ENCODE measurements at regions not wholly inside any gene's neighbourhood (a gene's known extent, or its start where the extent isn't known, plus 50 kb on each side); places are given as distances from the start of the nearest gene placed in this dataset.

- H4K20me1 ChIP-seq (ENCODE audit: control insufficient read depth, extremely low read depth, insufficient read depth, low read length): no peaks in the 10 kb centered on the region
- peak overlapping the region; percentile 72 for H3K9ac ChIP-seq (ENCODE audit: control insufficient read depth, extremely low read depth, insufficient read depth, low read length)
- H3K27ac ChIP-seq (ENCODE audit: control insufficient read depth, insufficient read depth, low read length): peak overlapping the region; percentile 49
- H3K36me3 ChIP-seq (ENCODE audit: control insufficient read depth in 2 of 2, extremely low read depth in 1 of 2, insufficient read depth in 2 of 2, low read length in 2 of 2): no peaks in the 10 kb centered on the region
- peak overlapping the region; percentile 26 to 85 (median 72) for H3K4me3 ChIP-seq (ENCODE audit: control insufficient read depth in 2 of 3, extremely low read depth in 1 of 3, insufficient read depth in 2 of 3, low read depth in 1 of 3, low read length in 3 of 3)
- no peaks in the 10 kb centered on the region for H3K9me3 ChIP-seq (ENCODE audit: control insufficient read depth, low read depth, low read length)
- no peak for TF ChIP-seq EZH2 (IDR thresholded peaks at IDR 0.05; ENCODE audit: low read length)
- TF ChIP-seq, protein P1, sequence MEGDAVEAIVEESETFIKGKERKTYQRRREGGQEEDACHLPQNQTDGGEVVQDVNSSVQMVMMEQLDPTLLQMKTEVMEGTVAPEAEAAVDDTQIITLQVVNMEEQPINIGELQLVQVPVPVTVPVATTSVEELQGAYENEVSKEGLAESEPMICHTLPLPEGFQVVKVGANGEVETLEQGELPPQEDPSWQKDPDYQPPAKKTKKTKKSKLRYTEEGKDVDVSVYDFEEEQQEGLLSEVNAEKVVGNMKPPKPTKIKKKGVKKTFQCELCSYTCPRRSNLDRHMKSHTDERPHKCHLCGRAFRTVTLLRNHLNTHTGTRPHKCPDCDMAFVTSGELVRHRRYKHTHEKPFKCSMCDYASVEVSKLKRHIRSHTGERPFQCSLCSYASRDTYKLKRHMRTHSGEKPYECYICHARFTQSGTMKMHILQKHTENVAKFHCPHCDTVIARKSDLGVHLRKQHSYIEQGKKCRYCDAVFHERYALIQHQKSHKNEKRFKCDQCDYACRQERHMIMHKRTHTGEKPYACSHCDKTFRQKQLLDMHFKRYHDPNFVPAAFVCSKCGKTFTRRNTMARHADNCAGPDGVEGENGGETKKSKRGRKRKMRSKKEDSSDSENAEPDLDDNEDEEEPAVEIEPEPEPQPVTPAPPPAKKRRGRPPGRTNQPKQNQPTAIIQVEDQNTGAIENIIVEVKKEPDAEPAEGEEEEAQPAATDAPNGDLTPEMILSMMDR (optimal IDR thresholded peaks at IDR 0.05 in 1 of 3, IDR thresholded peaks at IDR 0.05 in 1 of 3, conservative IDR thresholded peaks at IDR 0.05 in 1 of 3; ENCODE audit: extremely low read depth in 1 of 3, insufficient read depth in 2 of 3, low read length in 3 of 3): peak; percentile 77 to 95 (median 93)
- dilution Hi-C loops (cut with MboI; ENCODE audit: extremely low pct_ligation_motif_present, low sequenced_read_pairs): no loop called here
- H3K4me1 ChIP-seq (ENCODE audit: control insufficient read depth, extremely low read depth, insufficient read depth, low read length): peaks cover 21% of the 10 kb centered on the region
- no peaks in the 10 kb centered on the region for H3K79me2 ChIP-seq (ENCODE audit: control insufficient read depth, insufficient read depth, low read length)
- H3K9me1 ChIP-seq (ENCODE audit: control insufficient read depth, extremely low read depth, insufficient read depth, low read length): no peaks in the 10 kb centered on the region
- FAIRE-seq (peak; percentile 90), DNase-seq (ENCODE audit: low read depth, low spot score) (peak; percentile 55)
- H2AFZ ChIP-seq (ENCODE audit: control insufficient read depth, low read length): peak overlapping the region; percentile 88
- H3K27me3 ChIP-seq (ENCODE audit: control insufficient read depth, extremely low read depth, insufficient read depth, low read length): no peaks in the 10 kb centered on the region
- peak overlapping the region; percentile 95 for H3K4me2 ChIP-seq (ENCODE audit: control insufficient read depth, extremely low read depth, insufficient read depth, low read depth, low read length)
These were observed 65.8 kb upstream of the ARMC2 start for GRCh38 chr6:108782179-108783041.

DNA sequence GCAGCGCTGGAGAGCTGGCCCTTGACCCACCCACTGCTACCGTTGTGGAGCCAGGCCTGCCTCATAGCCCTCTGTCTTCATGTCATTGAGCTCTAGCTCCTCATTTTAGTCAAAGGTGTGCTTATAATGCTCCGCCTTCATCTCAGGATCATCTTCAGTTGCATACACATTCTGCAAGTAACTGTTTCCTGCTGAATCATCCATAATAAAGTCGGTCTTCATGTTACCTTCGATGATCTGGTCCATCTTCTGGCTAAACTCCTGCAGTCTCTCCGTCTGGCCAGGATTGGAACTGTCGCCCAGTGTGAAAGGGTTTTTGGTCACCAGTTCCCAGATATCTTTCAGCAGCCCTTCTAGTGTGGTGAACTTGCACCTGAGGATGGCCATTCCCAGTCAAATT lies 62.6 kb upstream of the ARMC2 start:
- Histone ChIP-seq H3K4me3 (ENCODE audit: control insufficient read depth in 2 of 3, extremely low read depth in 1 of 3, insufficient read depth in 2 of 3, low read depth in 1 of 3, low read length in 3 of 3) (no peak overlapping the region), H3K9me1 (ENCODE audit: control insufficient read depth, extremely low read depth, insufficient read depth, low read length) (no peaks in the 10 kb centered on the region)
- dilution Hi-C loops (cut with MboI; ENCODE audit: extremely low pct_ligation_motif_present, low sequenced_read_pairs): no loop called here

More for the DNA sequence above, 62.6 kb upstream of the ARMC2 start:
- H3K4me2 ChIP-seq (ENCODE audit: control insufficient read depth, extremely low read depth, insufficient read depth, low read depth, low read length): no peak overlapping the region
- H3K36me3 ChIP-seq (ENCODE audit: control insufficient read depth in 2 of 2, extremely low read depth in 1 of 2, insufficient read depth in 2 of 2, low read length in 2 of 2): no peaks in the 10 kb centered on the region
- H2AFZ ChIP-seq (ENCODE audit: control insufficient read depth, low read length): no peak overlapping the region
- DNase-seq (ENCODE audit: low read depth, low spot score) (no peak), FAIRE-seq (no peak)
- H3K27ac ChIP-seq (ENCODE audit: control insufficient read depth, insufficient read depth, low read length): no peak overlapping the region
- H3K9ac ChIP-seq (ENCODE audit: control insufficient read depth, extremely low read depth, insufficient read depth, low read length): no peak overlapping the region
- H4K20me1 ChIP-seq (ENCODE audit: control insufficient read depth, extremely low read depth, insufficient read depth, low read length): no peaks in the 10 kb centered on the region
- no peaks in the 10 kb centered on the region for H3K79me2 ChIP-seq (ENCODE audit: control insufficient read depth, insufficient read depth, low read length)
- TF ChIP-seq, protein P1 (optimal IDR thresholded peaks at IDR 0.05 in 1 of 3, IDR thresholded peaks at IDR 0.05 in 1 of 3, conservative IDR thresholded peaks at IDR 0.05 in 1 of 3; ENCODE audit: extremely low read depth in 1 of 3, insufficient read depth in 2 of 3, low read length in 3 of 3): no peak
- no peak for TF ChIP-seq EZH2 (IDR thresholded peaks at IDR 0.05; ENCODE audit: low read length)
- no peaks in the 10 kb centered on the region for H3K9me3 ChIP-seq (ENCODE audit: control insufficient read depth, low read depth, low read length)
- peaks cover 21% of the 10 kb centered on the region for H3K4me1 ChIP-seq (ENCODE audit: control insufficient read depth, extremely low read depth, insufficient read depth, low read length)
- no peaks in the 10 kb centered on the region for H3K27me3 ChIP-seq (ENCODE audit: control insufficient read depth, extremely low read depth, insufficient read depth, low read length)

Data from keratinocyte (primary cell).